ENCODE measurements at regions not wholly inside any gene's neighbourhood (a gene's known extent, or its start where the extent isn't known, plus 50 kb on each side); places are given as distances from the start of the nearest gene placed in this dataset.

DNA sequence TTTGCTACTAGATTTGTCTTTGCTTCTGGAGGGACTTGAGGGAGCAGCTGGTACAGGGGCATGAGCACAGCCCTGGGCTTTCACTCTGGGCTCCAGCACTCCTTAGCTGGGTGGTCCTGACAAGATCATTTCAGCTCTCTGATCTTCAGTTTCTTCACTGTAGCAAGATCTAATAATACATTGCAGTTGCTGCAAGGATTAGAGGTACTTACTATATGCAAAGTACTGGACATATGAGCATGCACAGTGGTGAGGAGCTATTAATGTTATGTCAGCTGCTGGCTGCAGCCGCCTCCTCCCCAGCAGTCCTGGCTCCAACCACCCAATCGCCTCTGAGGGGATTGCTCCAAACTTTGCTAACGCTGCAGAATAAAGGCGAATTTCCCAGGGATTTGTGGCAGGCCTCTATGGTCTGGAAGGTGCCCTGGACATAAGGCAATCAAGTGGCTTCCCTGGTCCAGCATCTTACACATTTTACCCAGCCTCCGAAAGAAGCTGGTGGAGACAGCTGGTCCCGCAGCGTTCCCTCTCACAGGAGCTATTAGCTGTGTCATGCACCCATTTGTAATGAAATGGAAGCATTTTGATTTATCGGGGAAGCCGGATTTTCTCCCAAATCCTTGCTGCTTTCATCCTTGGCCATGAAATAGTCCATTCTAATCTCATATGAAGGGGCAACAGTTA, 96.7 kb downstream of the RHOB start:
- DNase-seq (ENCODE audit: low read depth): no peak
- TF ChIP-seq MYC (IDR thresholded peaks at IDR 0.05; ENCODE audit: low read depth, low read length) (no peak), POLR2A (IDR thresholded peaks at IDR 0.05; ENCODE audit: extremely low read depth, insufficient read length) (no peak)
- TF ChIP-seq, protein P1, sequence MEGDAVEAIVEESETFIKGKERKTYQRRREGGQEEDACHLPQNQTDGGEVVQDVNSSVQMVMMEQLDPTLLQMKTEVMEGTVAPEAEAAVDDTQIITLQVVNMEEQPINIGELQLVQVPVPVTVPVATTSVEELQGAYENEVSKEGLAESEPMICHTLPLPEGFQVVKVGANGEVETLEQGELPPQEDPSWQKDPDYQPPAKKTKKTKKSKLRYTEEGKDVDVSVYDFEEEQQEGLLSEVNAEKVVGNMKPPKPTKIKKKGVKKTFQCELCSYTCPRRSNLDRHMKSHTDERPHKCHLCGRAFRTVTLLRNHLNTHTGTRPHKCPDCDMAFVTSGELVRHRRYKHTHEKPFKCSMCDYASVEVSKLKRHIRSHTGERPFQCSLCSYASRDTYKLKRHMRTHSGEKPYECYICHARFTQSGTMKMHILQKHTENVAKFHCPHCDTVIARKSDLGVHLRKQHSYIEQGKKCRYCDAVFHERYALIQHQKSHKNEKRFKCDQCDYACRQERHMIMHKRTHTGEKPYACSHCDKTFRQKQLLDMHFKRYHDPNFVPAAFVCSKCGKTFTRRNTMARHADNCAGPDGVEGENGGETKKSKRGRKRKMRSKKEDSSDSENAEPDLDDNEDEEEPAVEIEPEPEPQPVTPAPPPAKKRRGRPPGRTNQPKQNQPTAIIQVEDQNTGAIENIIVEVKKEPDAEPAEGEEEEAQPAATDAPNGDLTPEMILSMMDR (IDR thresholded peaks at IDR 0.05; ENCODE audit: low read depth, low read length): no peak
- TF ChIP-seq, protein P2, sequence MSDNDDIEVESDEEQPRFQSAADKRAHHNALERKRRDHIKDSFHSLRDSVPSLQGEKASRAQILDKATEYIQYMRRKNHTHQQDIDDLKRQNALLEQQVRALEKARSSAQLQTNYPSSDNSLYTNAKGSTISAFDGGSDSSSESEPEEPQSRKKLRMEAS (IDR thresholded peaks at IDR 0.05; ENCODE audit: low read depth, low read length): no peak
- no peak overlapping the region for H3K4me3 ChIP-seq (ENCODE audit: low read depth, low read length)

DNA sequence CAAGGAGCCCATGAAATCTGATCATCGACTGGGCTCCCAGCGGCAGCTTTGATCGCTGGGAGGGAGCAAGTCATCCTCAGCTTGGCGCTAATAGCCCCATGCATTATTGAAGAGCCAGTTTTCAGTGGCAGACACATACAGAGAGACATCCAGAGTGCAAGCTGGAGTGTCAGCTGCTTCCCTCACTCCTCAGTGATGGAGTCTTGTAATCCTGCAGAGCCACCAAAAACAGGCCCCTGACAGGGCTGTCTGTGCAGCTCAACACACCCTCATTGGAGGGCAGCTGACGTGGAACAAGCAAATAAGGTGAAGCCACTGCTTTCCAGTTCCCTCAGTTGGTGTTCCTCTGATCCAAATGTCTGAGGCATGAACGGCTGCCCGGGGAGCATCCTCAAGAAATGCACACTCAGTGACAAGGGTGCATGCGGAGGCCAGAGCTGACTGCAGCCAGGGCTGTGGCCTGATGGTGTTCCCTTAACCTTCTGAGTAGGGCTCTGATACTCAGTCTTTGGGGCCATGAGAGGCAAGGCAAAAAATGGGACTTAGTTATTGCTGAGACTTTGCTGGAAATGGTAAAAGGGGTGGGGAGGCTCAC, 97.4 kb downstream of the RHOB start:
- TF ChIP-seq MYC (IDR thresholded peaks at IDR 0.05; ENCODE audit: low read depth, low read length) (no peak), POLR2A (IDR thresholded peaks at IDR 0.05; ENCODE audit: extremely low read depth, insufficient read length) (no peak)
- TF ChIP-seq, protein P1 (IDR thresholded peaks at IDR 0.05; ENCODE audit: low read depth, low read length): no peak
- TF ChIP-seq, protein P2 (IDR thresholded peaks at IDR 0.05; ENCODE audit: low read depth, low read length): no peak
- H3K4me3 ChIP-seq (ENCODE audit: low read depth, low read length): no peak overlapping the region
- DNase-seq (ENCODE audit: low read depth): no peak

DNA sequence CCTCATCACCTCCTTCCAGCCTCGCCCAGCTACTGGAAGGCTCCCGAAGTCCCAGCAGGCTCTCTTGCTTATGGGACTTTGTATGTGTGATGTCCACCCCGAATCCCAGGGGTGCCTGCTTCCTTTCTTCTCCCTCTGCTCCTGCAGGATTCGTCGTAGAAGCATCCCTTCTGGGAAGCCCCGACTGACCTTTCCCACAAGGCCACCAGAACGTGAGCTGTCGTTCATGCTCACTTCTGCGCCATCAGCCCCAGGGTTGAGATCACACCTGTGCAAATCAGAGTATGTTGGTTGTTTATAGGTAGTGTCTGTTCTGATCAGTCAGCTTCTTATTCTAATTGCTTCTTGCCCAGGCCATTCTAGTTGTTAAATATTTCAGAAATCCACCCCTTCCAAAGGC, 101.8 kb downstream of the HS1BP3 start:
- H3K4me3 ChIP-seq (ENCODE audit: low read depth, low read length): no peak overlapping the region
- DNase-seq (ENCODE audit: low read depth): no peak
- no peak for TF ChIP-seq MYC (IDR thresholded peaks at IDR 0.05; ENCODE audit: low read depth, low read length)
- TF ChIP-seq, protein P1 (IDR thresholded peaks at IDR 0.05; ENCODE audit: low read depth, low read length): no peak
- no peak for TF ChIP-seq POLR2A (IDR thresholded peaks at IDR 0.05; ENCODE audit: extremely low read depth, insufficient read length)
- TF ChIP-seq, protein P2 (IDR thresholded peaks at IDR 0.05; ENCODE audit: low read depth, low read length): no peak

DNA sequence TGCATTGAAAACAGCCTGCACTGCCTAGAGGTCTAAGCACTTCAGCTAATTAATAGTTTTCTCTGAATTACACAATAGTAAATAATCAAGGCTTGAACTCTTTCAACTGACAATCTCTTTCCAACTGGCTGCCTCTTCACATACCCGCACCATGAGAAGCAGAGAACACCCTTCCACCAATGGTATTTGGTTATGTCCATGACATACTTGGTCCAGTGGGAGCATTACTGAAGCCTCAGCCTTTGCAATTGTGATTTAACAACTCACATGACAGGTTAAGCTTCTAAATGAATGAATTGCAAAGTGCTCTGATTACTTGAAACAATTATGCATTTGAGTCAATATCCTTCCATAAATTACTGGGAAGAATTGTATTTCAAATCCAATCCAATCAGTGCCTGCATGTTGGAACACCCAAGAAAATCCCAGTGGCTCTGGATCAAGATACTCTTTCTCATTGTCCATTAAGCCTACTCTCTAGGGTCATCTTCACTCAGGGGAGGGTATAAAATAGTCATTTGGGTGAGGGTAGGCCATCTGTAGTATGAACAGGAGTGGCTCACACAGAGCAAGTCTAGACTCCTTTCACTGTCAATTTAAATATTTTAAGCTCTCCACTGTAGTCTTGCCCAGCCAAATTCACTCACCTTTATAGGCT, 101.1 kb downstream of the HS1BP3 start:
- DNase-seq (ENCODE audit: low read depth): no peak
- H3K4me3 ChIP-seq (ENCODE audit: low read depth, low read length): no peak overlapping the region
- TF ChIP-seq MYC (IDR thresholded peaks at IDR 0.05; ENCODE audit: low read depth, low read length) (no peak), POLR2A (IDR thresholded peaks at IDR 0.05; ENCODE audit: extremely low read depth, insufficient read length) (no peak)
- TF ChIP-seq, protein P1 (IDR thresholded peaks at IDR 0.05; ENCODE audit: low read depth, low read length): no peak
- TF ChIP-seq, protein P2 (IDR thresholded peaks at IDR 0.05; ENCODE audit: low read depth, low read length): no peak

DNA sequence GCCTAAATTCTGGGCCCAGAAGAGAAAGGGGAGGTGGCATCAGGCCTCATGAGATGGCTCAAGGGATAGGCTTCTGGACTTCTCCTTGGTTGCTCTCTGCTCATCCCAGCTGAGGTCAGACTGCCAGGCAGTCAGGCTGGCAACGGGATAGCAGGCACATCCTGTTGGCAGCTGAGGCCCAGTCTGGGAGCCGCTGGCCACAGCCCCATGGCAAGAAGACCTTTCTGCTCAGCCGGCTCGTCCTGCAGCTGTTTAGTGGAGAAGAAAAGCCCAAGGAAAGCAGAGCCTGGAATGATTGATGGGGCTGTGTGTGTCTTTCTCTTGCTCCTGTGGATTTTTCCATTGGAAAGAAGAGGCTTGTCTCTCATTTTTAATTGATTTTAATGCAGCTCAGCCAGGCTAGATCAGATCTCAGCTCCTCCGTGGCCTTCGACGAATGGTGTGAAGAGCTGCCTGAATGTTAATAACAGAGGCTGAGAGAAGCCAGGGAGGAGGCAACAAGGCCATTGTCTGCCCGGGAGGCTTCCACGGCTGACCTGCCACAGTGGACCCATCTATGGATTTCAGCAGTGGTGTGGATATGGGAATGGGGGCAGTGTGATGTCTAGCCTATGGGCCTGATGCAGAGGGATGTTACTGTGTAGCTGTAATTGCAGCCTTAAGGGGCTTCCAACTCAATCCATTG, 99.5 kb downstream of the HS1BP3 start:
- TF ChIP-seq MYC (IDR thresholded peaks at IDR 0.05; ENCODE audit: low read depth, low read length) (no peak), POLR2A (IDR thresholded peaks at IDR 0.05; ENCODE audit: extremely low read depth, insufficient read length) (no peak)
- TF ChIP-seq, protein P2 (IDR thresholded peaks at IDR 0.05; ENCODE audit: low read depth, low read length): no peak
- TF ChIP-seq, protein P1 (IDR thresholded peaks at IDR 0.05; ENCODE audit: low read depth, low read length): no peak
- DNase-seq (ENCODE audit: low read depth): no peak
- no peak overlapping the region for H3K4me3 ChIP-seq (ENCODE audit: low read depth, low read length)
